ENCODE measurements at regions not wholly inside any gene's neighbourhood (a gene's known extent, or its start where the extent isn't known, plus 50 kb on each side); places are given as distances from the start of the nearest gene placed in this dataset.
"Not testable (repeated sequence)": the region's sequence is repeated elsewhere in the genome, so short reads cannot be mapped to it uniquely, and the experiment has no call there.

DNA sequence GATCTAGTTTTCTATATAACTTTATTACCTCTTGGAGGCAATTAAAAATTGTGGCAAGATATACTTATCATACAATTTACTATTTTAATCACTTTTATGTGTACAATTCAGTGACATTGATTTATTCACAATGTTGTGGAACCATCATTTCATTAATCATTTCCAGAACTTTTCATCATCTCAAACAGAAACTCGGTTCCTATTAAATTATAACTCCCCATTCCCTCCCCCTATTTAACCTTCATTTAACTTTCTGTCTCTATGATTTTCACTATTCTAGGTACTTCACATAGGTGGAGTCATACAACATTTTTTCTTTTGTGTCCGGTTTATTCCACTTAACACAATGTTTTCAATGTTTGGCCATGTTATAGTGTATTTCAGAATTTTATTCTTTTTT is 252.8 kb downstream of the REEP3 start:
- no peak for DNase-seq (ENCODE audit: low read depth in 2 of 3, low spot score in 1 of 3)

DNA sequence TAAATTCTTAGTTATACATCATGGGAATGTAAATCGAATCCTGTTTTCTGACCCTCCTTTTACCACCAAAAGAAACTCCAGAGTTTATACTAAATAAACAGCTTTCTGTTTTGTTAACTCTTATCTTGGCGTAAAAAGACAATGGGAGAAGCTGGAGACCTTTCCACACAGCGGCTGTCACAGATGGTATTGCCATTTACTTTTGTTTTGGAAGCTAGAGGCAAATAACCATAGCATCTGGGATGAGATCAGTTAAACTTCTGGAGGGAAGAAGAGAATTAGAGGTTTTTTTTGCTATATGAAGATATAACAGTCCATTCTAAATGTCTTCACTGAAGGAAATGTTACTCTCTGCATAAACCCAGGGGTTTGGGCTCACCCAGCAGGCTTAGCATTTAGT is 258.9 kb downstream of the REEP3 start:
- no peak for DNase-seq (ENCODE audit: low read depth in 2 of 3, low spot score in 1 of 3)

DNA sequence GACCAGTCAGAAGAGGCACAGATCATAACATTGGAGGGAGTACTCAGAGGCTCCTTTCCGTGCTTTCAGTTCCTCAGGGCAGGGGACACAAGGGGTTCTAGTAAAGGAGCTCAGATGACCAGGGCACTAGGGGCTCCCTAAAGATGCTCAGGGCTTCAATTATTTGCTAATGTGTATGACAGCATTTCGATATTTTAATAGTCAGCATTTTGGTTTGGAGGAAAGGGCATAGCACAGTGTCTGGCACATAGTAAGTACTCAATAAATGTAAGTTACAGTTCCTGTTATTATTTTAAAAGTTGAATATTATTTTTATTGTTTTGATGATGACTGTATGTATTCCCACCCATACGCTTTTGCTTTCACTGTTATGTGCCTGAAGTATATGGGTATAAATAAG is 260.0 kb downstream of the REEP3 start:
- no peak for DNase-seq (ENCODE audit: low read depth in 2 of 3, low spot score in 1 of 3)

DNA sequence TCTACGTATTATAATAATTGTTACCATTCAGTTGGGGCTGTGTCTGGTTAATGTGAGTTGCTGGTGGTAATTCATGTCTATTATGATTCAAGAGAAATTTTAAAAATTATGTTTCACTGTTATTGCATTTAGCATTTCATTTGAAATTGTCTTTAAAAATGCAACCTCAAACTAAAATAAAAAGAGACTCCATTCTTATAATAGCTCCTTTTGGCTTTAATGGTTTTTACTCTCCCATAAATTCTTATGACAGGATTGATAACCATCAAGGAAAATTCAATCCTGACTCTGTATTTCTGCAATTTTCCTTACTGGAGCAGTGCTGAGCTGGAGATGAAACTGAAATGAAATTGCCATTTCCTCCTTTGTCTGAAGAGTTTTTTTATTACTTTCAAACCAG is 262.7 kb downstream of the REEP3 start:
- no peak for DNase-seq (ENCODE audit: low read depth in 2 of 3, low spot score in 1 of 3)

DNA sequence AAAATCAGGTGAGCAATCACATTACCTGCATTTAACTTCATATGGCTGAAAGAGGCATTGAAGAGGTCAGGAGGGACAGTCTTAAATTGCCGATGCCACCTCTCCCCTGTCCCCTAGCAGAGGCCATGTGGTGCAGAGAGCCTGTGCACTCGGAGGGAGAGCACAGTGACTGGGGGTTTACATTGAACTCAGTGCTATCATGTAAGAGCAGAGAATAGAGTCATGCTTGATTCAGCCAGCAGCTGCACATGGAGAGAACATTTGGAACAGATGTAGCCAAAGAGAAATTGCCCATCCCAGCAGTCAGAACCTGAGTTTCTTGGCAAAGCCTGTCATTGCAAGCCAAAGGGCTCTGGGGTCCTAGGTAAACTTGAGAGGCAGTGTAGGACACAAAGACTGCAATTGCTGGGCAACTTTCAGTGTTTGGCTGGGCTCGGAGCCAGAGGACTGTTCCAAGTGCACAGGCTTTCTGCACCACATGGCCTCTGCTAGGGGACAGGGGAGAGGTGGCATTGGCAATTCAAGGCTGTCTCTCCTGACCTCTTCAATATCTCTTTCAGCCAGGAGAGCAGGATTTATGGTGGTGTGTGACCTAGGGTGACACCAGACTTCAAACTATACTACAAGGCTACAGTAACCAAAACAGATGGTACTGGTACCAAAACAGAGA is 267.1 kb downstream of the REEP3 start:
- no peak for DNase-seq (ENCODE audit: low read depth in 2 of 3, low spot score in 1 of 3)

DNA sequence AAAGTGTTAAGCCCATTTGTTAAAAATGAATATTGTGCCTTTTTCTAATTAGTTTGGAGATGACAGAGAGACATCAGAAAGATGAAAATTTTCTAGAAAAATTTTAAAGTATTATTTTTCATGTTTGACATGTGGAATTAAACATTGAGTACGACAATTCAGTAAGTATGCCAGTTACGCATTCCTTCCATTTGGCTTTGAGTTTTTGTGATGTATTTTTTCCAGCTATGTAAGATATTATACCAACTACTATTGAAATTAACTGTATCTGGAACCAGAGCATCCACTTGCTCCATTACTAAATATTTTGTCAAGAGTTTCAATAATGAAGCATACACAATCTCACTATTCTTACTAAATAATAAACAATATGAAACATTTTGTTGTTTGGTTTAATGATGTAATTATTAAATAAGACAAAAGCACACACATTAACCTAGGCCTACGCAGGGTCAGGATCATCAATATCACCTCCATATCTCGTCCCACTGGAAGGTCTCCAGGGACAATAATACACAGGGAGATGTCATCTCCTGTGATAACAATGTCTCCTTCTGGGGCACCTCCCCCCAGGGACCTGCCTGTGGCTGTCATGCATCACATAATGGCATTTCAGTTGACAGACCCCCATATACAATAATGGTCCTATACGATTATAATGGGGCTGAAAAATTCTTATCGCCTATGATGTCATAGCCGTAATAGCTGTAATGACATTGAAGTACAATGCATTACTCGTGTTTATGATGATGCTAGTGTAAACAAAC is 274.1 kb downstream of the REEP3 start:
- no peak for DNase-seq (ENCODE audit: low read depth in 2 of 3, low spot score in 1 of 3)

DNA sequence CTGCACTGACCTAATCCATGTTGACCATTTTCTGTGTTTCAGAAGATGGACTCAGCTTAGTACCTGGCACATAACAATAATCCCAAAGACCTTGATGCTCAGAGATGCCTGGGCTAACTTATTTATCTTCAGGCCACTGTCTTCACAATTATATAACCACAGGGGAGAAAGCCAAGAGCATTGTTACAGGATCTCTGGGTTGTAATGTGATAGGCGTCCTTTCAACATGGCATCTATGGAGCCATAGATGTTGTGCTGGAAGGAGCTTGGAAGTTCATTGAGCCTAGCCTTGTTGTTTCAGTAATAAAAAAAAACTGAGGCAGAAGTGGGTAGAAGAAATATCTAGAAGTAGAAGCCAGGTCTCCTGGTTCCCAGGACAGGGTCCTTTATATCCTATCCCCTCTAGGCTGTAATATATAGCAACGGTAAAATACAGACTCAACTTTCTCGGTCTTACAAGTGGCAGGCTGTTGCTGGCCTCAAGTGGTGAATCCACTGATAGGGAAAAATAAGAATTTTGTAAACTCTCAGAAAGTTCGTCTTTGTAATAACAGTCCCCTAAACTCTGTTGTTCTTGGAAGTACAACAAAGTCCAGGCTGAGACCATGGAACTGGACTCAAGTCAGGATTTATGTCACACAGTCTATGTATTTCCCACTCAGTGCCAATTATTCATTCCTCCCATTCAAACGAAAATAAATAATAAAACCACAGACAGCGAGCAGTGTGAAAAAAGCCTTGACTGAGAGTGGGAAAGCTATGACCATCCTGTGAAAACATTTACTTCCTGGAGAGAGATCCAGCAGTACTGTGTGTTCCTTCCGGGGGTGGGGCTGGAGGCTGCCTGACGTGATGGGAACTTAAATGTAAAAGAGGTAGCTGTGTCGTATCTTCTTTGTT is 277.6 kb downstream of the REEP3 start:
- DNase-seq (ENCODE audit: low read depth in 2 of 3, low spot score in 1 of 3): no peak

DNA sequence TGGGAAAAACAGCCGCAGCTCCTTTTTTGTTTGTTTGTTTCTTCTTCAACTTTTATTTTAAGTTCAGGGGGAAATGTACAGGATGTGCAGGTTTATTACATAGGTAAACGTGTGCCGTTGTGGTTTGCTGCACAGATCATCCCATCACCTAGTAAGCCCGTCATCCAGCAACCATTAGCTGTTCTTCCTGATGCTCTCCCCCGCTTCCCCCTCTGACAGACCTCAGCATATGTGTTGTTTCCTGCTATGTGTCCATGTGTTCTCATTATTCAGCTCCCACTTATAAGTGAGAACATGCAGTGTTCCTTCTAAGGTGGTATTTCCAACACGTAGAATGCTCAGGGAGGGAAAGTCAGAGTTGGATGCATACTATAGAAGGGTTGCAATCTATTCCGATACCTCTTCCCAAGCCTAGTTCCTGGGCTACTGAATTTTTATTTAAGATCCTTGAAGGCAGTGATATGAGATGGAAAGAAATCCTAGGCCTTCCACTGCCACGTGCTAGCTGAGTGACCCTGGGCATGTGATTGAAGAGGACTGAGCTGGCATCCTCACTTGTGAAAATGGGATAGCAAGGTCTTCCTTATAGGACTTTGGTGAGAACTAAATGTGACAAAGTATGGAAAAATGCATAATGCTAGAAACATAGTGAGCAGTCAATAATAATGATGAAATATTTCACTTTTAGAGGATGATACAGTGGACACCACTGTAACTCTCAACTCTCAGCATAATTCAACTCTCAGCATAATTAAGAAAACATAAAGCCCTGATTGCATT is 278.5 kb downstream of the REEP3 start:
- DNase-seq (ENCODE audit: low read depth in 2 of 3, low spot score in 1 of 3): no peak

DNA sequence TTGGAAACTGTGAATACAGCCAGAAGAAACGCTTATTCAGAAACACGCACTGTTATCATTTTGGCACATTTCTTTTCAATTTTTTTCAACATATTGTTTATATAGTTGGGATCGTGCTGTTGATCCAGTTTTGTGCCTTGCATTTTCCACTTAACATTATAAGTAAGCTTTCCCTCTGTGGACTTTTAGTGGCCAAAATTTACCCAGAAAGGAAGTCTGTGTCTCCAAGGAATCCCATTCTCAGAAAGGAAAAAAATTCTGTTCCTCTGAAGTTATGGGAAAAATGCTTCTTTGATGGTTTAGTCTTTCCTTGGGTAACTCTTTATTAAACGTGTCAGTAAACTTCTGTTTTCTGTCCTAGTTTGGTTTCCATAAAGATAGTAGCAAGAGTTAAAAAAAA is 280.0 kb downstream of the REEP3 start:
- DNase-seq (ENCODE audit: low read depth in 2 of 3, low spot score in 1 of 3): no peak

DNA sequence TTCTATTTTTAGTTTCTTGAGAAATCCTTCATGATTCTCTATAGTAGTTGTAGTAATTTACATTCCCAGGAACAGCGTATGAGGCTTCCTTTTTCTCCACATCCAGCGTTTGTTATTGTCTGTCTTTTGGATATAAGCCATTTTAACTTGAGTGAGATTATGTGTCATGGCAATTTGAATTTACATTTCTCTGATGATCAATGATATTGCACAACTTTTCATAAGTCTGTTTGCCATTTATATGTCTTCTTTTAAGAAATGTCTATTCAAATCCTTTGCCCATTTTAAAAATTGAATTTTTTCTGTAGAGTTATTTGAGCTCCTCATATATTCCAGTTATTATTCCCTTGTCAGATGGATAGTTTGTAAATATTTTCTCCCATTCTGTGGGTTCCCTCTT is 285.1 kb downstream of the REEP3 start:
- DNase-seq (ENCODE audit: low read depth in 2 of 3, low spot score in 1 of 3): no peak

DNA sequence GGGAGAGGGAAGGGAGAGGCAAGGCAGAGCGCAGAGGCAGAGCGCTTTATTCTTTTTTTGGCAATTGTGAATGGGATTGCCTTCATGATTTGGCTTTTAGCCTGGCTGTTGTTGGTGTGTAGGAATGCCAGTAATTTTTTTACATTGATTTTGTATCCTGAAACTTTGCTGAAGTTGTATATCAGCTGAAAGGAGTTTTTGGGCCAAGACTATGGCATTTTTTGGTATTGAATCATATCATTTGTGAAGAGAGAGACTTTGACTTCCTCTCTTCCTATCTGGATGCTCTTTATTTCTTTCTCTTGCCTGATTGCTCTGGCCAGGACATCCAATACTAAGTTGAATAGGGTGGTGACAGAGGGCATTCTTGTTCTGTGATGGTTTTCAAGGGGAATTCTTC is 291.3 kb downstream of the REEP3 start:
- DNase-seq (ENCODE audit: low read depth in 2 of 3, low spot score in 1 of 3): no peak

DNA sequence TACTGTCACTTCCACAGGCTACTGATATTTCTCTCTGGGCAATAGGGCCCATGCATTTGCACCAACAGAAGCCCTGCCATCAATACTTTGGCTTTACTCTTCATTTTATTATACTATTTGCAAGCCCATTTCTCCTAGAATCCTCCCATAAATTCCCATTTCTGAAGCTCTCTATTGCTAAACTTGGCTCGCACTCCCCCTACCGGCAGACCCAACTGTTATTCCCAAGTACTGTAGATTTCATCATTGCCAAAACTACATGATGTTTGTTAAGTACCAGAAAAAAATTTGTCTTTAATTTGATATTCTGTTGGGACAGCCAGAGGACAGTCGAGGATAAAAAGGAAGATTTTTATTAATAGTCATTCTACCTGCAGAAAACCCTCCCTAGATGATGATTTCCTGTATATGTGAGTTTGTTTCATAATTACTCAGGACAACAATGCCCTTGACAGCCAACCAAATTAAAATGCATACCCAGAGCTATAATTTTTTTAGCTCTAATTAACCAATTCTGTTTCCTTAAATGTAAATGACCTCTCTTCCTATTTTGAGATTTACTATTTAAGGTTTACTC is 298.6 kb downstream of the REEP3 start:
- peak in 2 of 3 donors; percentile 6 to 7 for DNase-seq (ENCODE audit: low read depth in 2 of 3, low spot score in 1 of 3)

DNA sequence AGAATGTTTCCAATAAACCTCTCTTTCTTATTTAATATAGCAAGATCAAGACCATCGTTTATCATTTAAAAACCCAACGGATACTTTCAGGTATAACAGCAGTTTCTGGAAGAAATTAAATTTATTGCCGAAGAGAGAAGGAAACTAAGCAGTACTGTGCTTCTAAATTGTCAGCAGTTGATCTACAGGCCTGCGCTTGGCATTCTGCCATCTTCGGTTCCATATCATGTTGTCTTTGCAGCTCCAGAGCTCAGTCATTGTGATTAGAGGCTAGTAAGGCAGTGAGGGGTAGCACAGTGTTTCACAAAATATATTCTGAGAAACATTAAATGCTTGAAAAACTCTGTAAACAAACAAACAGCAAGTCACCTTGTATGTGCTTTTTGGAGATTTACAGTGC is 301.3 kb downstream of the REEP3 start:
- no peak for DNase-seq (ENCODE audit: low read depth in 2 of 3, low spot score in 1 of 3)

DNA sequence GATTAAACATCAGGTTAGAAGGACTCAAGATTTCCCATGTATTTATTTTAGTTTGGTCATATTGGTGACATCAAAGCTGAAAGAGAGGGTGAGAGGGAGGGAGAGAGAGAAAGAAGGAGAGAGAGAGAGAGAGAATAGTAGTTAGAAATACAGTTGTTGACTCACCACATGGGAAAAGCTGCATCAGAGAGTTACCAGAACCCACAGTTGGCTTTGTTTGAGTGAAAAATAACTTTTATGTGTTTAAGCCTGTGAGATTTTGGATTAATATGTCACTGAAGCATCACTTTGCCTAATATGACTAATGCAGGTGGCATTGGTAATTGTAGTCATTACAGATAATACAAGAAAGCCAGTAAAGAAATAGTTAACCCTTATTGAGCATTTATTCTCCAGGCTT is 303.9 kb downstream of the REEP3 start:
- no peak for DNase-seq (ENCODE audit: low read depth in 2 of 3, low spot score in 1 of 3)

DNA sequence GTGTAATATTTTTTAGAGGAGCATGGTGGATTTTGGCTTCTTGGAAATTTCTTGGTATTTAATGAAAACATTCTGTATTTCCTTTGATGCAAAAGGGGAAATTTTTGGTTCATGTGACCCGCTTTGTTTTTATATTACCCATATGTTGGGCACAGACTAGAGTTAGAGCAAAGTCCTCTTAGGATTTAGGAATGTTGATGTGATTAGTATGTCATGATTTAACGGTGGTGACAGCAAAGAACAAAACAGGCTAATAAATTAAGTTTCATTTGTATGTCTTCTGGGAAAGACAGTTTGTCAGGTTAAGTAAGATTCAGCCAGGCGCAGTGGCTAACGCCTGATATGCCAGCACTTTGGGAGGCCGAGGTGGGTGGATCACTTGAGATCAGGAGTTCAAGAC is 304.6 kb downstream of the REEP3 start:
- DNase-seq (ENCODE audit: low read depth in 2 of 3, low spot score in 1 of 3): no peak

DNA sequence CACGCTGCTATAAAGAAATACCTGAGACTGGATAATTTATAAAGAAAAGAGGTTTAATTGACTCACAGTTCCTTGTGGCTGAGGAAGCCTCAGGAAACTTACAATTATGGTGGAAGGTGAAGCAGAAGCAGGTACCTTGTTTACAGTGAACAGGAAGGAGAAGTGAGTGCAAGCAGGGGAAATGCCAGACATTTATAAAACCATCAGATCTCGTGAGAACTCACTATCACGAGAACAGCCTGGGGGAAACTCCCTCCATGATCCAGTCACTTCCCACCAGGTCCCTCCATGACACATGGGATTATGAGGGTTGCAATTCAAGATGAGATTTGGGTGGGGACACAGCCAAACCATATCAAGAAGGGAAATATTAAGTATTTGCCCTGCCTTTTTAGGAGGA is 305.8 kb downstream of the REEP3 start:
- DNase-seq (ENCODE audit: low read depth in 2 of 3, low spot score in 1 of 3): not testable (repeated sequence)

DNA sequence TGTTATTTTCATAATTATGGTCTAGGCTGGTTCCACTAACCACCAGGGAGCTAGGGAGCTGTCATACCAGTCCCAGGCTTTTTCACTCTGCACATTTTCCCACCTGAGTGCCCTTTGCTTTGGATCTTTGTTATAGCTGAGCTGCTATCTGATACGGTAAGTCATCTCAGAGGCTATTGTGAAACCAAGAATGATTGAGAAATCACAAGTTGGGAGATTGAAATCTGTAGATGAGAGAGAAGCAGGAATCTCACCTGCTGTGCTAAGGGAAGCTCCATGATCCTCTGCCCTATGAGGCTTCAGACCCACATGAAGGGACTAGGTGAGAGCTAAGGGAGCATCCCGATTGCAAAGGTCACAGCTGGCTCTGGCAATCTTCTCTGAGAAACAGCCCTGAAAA is 307.8 kb downstream of the REEP3 start:
- DNase-seq (ENCODE audit: low read depth in 2 of 3, low spot score in 1 of 3): no peak

DNA sequence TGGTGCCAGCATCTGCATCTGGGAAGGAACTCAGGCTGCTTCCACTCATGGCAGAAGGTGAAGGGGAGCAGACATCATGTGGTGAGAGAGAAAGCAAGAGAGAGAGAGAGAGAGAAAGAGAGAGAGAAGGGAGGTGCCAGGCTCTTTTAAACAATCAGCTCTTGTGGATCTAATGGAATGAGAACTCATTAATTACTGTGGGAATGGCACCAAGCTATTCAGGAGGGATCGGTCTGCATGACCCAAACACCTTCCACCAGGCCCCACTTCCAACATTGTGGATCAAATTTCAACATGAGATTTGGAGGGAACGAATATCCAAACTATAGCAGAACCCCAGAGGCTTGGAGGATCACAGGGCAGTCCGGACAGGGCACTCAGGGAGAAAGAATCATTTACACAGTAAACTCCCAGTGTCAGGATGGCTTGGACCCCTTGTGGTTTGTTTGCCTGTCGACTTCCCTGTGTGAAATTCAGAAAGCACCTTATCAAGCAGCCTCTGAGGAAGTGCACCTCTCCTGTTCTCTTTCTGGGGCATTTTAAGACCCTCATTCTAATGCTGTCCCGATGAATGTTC is 308.5 kb downstream of the REEP3 start:
- DNase-seq (ENCODE audit: low read depth in 2 of 3, low spot score in 1 of 3): no peak

DNA sequence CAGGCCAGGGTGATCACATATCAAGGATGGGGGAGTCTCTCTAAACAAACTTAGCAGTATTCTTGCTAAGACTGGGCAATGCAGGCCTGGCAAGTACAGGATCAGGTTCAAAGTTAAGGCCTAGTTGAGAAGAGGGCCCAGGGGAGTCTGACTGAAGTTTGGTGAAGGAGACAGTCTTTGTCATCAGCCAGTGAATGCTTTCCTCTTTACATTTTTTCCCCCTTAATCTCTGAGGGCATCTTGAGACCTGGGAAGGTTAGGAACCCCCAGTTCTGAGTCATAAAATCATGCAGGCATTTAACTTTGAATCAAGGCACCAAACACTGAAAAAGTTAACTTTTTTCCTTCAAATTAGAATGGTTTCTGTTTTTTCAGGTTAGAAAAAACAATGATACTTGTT is 311.5 kb downstream of the REEP3 start:
- DNase-seq (ENCODE audit: low read depth in 2 of 3, low spot score in 1 of 3): no peak

DNA sequence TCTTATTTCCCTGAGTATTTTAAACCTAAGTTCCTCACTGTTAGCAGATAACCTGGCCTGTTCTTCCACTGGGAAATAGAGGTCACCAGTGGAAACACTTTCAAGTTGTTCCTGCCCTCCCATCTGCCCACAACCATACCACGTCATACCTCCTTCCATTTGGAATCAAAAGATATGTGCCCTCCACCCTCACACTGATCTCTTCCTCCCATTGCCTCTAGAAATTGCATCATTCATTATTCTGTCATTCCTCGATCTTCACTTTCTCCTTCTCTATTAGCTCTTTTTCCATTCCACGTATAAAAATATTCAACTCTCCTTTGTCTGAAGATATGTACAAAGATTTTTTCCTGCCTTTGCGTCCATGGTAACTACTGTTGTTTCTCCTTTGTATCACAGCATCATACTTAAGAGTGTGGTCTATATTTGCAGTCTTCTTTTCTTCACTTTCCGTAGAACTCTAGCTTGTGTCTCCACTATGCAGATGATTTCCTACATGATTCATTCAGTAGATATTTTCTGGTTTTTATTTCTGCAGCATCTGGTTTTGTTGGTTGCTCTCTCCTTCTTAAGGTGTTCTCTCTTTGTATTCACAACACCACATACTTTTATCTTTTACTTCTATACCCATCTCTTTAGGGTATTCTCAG is 312.3 kb downstream of the REEP3 start:
- DNase-seq (ENCODE audit: low read depth in 2 of 3, low spot score in 1 of 3): no peak
